A549 (cell line): ENCODE measurements at regions not wholly inside any gene's neighbourhood (a gene's known extent, or its start where the extent isn't known, plus 50 kb on each side); places are given as distances from the start of the nearest gene placed in this dataset.

Experiments
- ATAC-seq, 2 experiments: fragments of 200-7000 bp in 1 of 2; fragments of >200 bp in 1 of 2; cut with Nextera tagmentation in 1 of 2; cut with Tn5 transposase in 1 of 2; 3 replicates each; pipeline versions ENCODE4 v1.8.0 to v1.9.1; 2018 to 2020; ENCODE audit warnings: mild to moderate bottlenecking in 1 of 2, moderate library complexity in 1 of 2
- CTCF ChIA-PET: fragments of 300-600 bp; sonication (Branson Sonifier 250); formaldehyde crosslinking; extraction: SDS; loops from one replicate; lab custom pipeline; 2021; ENCODE audit warnings: antibody characterized with exemption, inconsistent platforms; lab: Yijun Ruan, JAX
- POLR2A ChIA-PET: fragments of 350-600 bp; formaldehyde crosslinking; extraction: SDS; loops from one replicate; lab custom pipeline; 2021; ENCODE audit warnings: antibody characterized with exemption, inconsistent platforms; lab: Yijun Ruan, JAX
- DNase-seq, 2 experiments: peaks; one replicate each; pipeline versions ENCODE4 v3.0.0 to v3.0.0-alpha.2; 2011 to 2016; ENCODE audit warnings: low read depth in 1 of 2, low spot score in 1 of 2
- FAIRE-seq: peaks from 2 replicates; lab custom pipeline; 2011; peaks lifted over from hg19 to GRCh38; lab: Jason Lieb, UNC
- H3K27ac ChIP-seq, 2 experiments: fragments of >200 bp; sonication (Bioruptor Twin); formaldehyde crosslinking; 3 replicates each; pipeline ENCODE4 v1.5.1; 2016 to 2017
- H3K4me1 ChIP-seq: fragments of >200 bp; sonication (Bioruptor Twin); formaldehyde crosslinking; 3 replicates; pipeline ENCODE4 v1.6.1; 2016
- H3K4me2 ChIP-seq: fragments of >200 bp; sonication (Bioruptor Twin); formaldehyde crosslinking; 3 replicates; pipeline ENCODE4 v1.6.1; 2016
- H3K4me3 ChIP-seq: fragments of >200 bp; sonication (Bioruptor Twin); formaldehyde crosslinking; 3 replicates; pipeline ENCODE4 v1.5.1; 2016
- H3K9me3 ChIP-seq: fragments of >200 bp; sonication (Bioruptor Twin); formaldehyde crosslinking; 3 replicates; pipeline ENCODE4 v1.6.1; 2016
- ATOH8 ChIP-seq: fragments of 250-450 bp; sonication (Bioruptor Pico); IDR thresholded peaks from 2 replicates; pipeline ENCODE4 v1.5.0; 2020; ENCODE audit warnings: low read depth, mild to moderate bottlenecking, moderate library complexity
- CBX2 ChIP-seq: fragments of 200-600 bp; sonication (generic); IDR thresholded peaks from 2 replicates; pipeline ENCODE4 v1.6.1; 2016; ENCODE audit warnings: low read depth, mild to moderate bottlenecking, borderline replicate concordance
- CHD2 ChIP-seq: fragments of 150-350 bp; IDR thresholded peaks from 2 replicates; pipeline ENCODE4 v1.6.1; 2014; ENCODE audit warnings: low read length; ENCODE audit not compliant: partially characterized antibody
- CHD4 ChIP-seq: fragments of 200-600 bp; sonication (generic); IDR thresholded peaks from 2 replicates; pipeline ENCODE4 v1.6.1; 2016; ENCODE audit warnings: antibody characterized with exemption, mild to moderate bottlenecking, borderline replicate concordance
- CTCF ChIP-seq: fragments of >200 bp; sonication (Bioruptor Twin); formaldehyde crosslinking; IDR thresholded peaks from 3 replicates; pipeline ENCODE4 v1.5.1; 2016
- EHF ChIP-seq: fragments of 250-450 bp; sonication (Bioruptor Pico); IDR thresholded peaks from 2 replicates; pipeline ENCODE4 v1.5.0; 2020; ENCODE audit warnings: mild to moderate bottlenecking
- EHMT2 ChIP-seq: fragments of 200-600 bp; sonication (generic); IDR thresholded peaks from 2 replicates; pipeline ENCODE4 v1.6.1; 2016; ENCODE audit warnings: antibody characterized with exemption, low read depth, mild to moderate bottlenecking, moderate library complexity
- ELK1 ChIP-seq: fragments of 150-350 bp; IDR thresholded peaks from 2 replicates; pipeline ENCODE4 v1.6.1; 2014; ENCODE audit warnings: low read depth, mild to moderate bottlenecking, low read length
- FOSB ChIP-seq: fragments of 250-450 bp; sonication (Bioruptor Pico); IDR thresholded peaks from 2 replicates; pipeline ENCODE4 v1.5.0; 2020; ENCODE audit warnings: mild to moderate bottlenecking, moderate library complexity
- FOSL2 ChIP-seq, 2 experiments: fragments of 450-650 bp in 1 of 2; fragments of >200 bp in 1 of 2; sonication (Bioruptor Twin) in 1 of 2; formaldehyde crosslinking; IDR thresholded peaks; 2 replicates each; pipeline versions ENCODE4 v1.5.0 to v1.6.1; 2016 to 2020; ENCODE audit warnings: mild to moderate bottlenecking in 1 of 2, moderate library complexity in 1 of 2
- FOXS1 ChIP-seq: fragments of 250-450 bp; sonication (Bioruptor Pico); IDR thresholded peaks from 2 replicates; pipeline ENCODE4 v1.5.0; 2020; ENCODE audit warnings: mild to moderate bottlenecking, moderate library complexity
- HDAC2 ChIP-seq: fragments of 200-600 bp; sonication (generic); IDR thresholded peaks from 2 replicates; pipeline ENCODE4 v1.6.1; 2016
- HES2 ChIP-seq: fragments of >200 bp; sonication (Bioruptor Twin); formaldehyde crosslinking; IDR thresholded peaks from 2 replicates; pipeline ENCODE4 v1.6.1; 2016
- HMGXB4 ChIP-seq: fragments of 250-450 bp; sonication (Bioruptor Pico); IDR thresholded peaks from 2 replicates; pipeline ENCODE4 v1.5.0; 2021; ENCODE audit warnings: mild to moderate bottlenecking, moderate library complexity, borderline replicate concordance
- HOXB5 ChIP-seq: fragments of 250-450 bp; sonication (Bioruptor Pico); IDR thresholded peaks from 2 replicates; pipeline ENCODE4 v1.5.0; 2020; ENCODE audit warnings: mild to moderate bottlenecking, moderate library complexity
- KDM5A ChIP-seq: fragments of 200-600 bp; sonication (generic); IDR thresholded peaks from 2 replicates; pipeline ENCODE4 v1.6.1; 2016; ENCODE audit warnings: antibody characterized with exemption, mild to moderate bottlenecking
- MYC ChIP-seq: IDR thresholded peaks from 2 replicates; pipeline ENCODE4 v1.6.1; 2012; ENCODE audit warnings: mild to moderate bottlenecking, inconsistent platforms, low read length, improper control_type of control experiment, borderline replicate concordance
- NFE2L2 ChIP-seq: fragments of 150-350 bp; conservative IDR thresholded peaks from 2 replicates; pipeline ENCODE4 v1.6.1; 2014; ENCODE audit warnings: low read length
- NPAS2 ChIP-seq: fragments of 250-450 bp; sonication (Bioruptor Pico); IDR thresholded peaks from 2 replicates; pipeline ENCODE4 v1.8.0; 2022; ENCODE audit warnings: mild to moderate bottlenecking, moderate library complexity, borderline replicate concordance
- RARB ChIP-seq: fragments of 250-450 bp; sonication (Bioruptor Pico); IDR thresholded peaks from 2 replicates; pipeline ENCODE4 v1.8.0; 2021; ENCODE audit warnings: mild to moderate bottlenecking, moderate library complexity
- RCOR1 ChIP-seq: fragments of 150-350 bp; IDR thresholded peaks from 2 replicates; pipeline ENCODE4 v1.6.1; 2014; ENCODE audit warnings: antibody characterized with exemption, low read length, low read depth
- TFCP2L1 ChIP-seq: fragments of 250-450 bp; sonication (Bioruptor Pico); IDR thresholded peaks from 2 replicates; pipeline ENCODE4 v1.5.0; 2021; ENCODE audit warnings: mild to moderate bottlenecking
- TP53 ChIP-seq: fragments of 250-450 bp; sonication (Bioruptor Pico); IDR thresholded peaks from 2 replicates; pipeline ENCODE4 v1.5.0; 2021; ENCODE audit warnings: mild to moderate bottlenecking, moderate library complexity
- ZC3H11A ChIP-seq: fragments of 450-650 bp; IDR thresholded peaks from 2 replicates; pipeline ENCODE4 v1.6.1; 2014; ENCODE audit warnings: antibody characterized with exemption, mild to moderate bottlenecking
- ZFP36 ChIP-seq: fragments of 450-650 bp; IDR thresholded peaks from 2 replicates; pipeline ENCODE4 v1.6.1; 2014; ENCODE audit warnings: borderline replicate concordance; ENCODE audit not compliant: partially characterized antibody
- ZSCAN20 ChIP-seq: fragments of 250-450 bp; sonication (Bioruptor Pico); IDR thresholded peaks from 2 replicates; pipeline ENCODE4 v1.8.0; 2022; ENCODE audit warnings: mild to moderate bottlenecking, moderate library complexity
- WGBS: methylation state at CpG from one replicate; pipeline ENCODE4 v1.1.6; 2017; ENCODE audit errors: missing lambda C conversion rate; 5-methylcytosine and 5-hydroxymethylcytosine counted together

- 14% methylated on average over 4 of the region's 7 CpGs for WGBS
- no peak for FAIRE-seq
- POLR2A ChIA-PET, result no interaction called here
Measured at GRCh38 chr6:95384988-95385387, 192.3 kb upstream of the MANEA start.

GRCh38 chr6:95387845-95388244 is 189.5 kb upstream of the MANEA start:
- ATAC-seq (no peak), FAIRE-seq (no peak), DNase-seq (no peak)
- Histone ChIP-seq H3K4me2 (no peak overlapping the region), H3K9me3 (no peaks in the 10 kb centered on the region), H3K27ac (no peak overlapping the region), H3K4me1 (no peaks in the 10 kb centered on the region), H3K4me3 (no peak overlapping the region)
- no peak for TF ChIP-seq FOXS1 (CRISPR knock-in tag)
- TF ChIP-seq RCOR1, result no peak
- TF ChIP-seq HMGXB4 (CRISPR knock-in tag), result no peak
- no peak for TF ChIP-seq TP53 (CRISPR knock-in tag)
- TF ChIP-seq CHD2, result no peak
- TF ChIP-seq CTCF, result no peak
- TF ChIP-seq ZC3H11A, result no peak
- TF ChIP-seq NFE2L2, result no peak
- TF ChIP-seq FOSB (CRISPR knock-in tag), result no peak
- no peak for TF ChIP-seq TFCP2L1
- TF ChIP-seq HES2, result no peak
- no peak for TF ChIP-seq FOSL2 (IDR thresholded peaks at IDR 0.05)
- TF ChIP-seq FOSL2 (CRISPR knock-in tag; IDR thresholded peaks at IDR 0.05), result no peak
- TF ChIP-seq ATOH8 (CRISPR knock-in tag), result no peak
- TF ChIP-seq RARB, result no peak
- no peak for TF ChIP-seq MYC
- no peak for TF ChIP-seq HOXB5 (CRISPR knock-in tag)
- no peak for TF ChIP-seq CBX2
- TF ChIP-seq HDAC2, result no peak
- TF ChIP-seq EHF (CRISPR knock-in tag), result no peak
- ChIA-PET CTCF (no interaction called here), POLR2A (no interaction called here)

More at GRCh38 chr6:95384988-95385387, 192.3 kb upstream of the MANEA start:
- Histone ChIP-seq H3K4me3 (no peak overlapping the region), H3K27ac (no peak overlapping the region), H3K4me1 (no peaks in the 10 kb centered on the region), H3K4me2 (no peak overlapping the region), H3K9me3 (no peaks in the 10 kb centered on the region)
- no peak for TF ChIP-seq ZFP36
- TF ChIP-seq HOXB5 (CRISPR knock-in tag), result no peak
- no peak for TF ChIP-seq EHMT2
- no peak for TF ChIP-seq RARB
- ATAC-seq (no peak), DNase-seq (no peak)
- CTCF ChIA-PET, result no interaction called here

- CTCF ChIA-PET, result no interaction called here
- no peak overlapping the region for H3K27ac ChIP-seq
- no peaks in the 10 kb centered on the region for H3K4me1 ChIP-seq
- POLR2A ChIA-PET, result no interaction called here
- no peak for FAIRE-seq
- no peak overlapping the region for H3K4me2 ChIP-seq
- no peak for ATAC-seq
- TF ChIP-seq ELK1 (no peak), CBX2 (no peak), HDAC2 (no peak), ZSCAN20 (CRISPR knock-in tag) (no peak), KDM5A (no peak), NFE2L2 (no peak), NPAS2 (CRISPR knock-in tag) (no peak), CHD4 (no peak)
- DNase-seq, result no peak
- H3K9me3 ChIP-seq, result no peaks in the 10 kb centered on the region
- no peak overlapping the region for H3K4me3 ChIP-seq
- 28% methylated on average over 2 of the region's 2 CpGs for WGBS
Measured at GRCh38 chr6:95404777-95405176, 172.6 kb upstream of the MANEA start.
